Activated naive CD4-positive, alpha-beta T cell treated with anti-CD3 and anti-CD28 coated beads, Interleukin-2, amount 10 ng/mL, durations not matched to agents 7 days and 5 days (primary cell): ENCODE measurements at regions not wholly inside any gene's neighbourhood (a gene's known extent, or its start where the extent isn't known, plus 50 kb on each side); places are given as distances from the start of the nearest gene placed in this dataset.

ENCODE experiments used
- CTCF ChIA-PET: fragments of 350-600 bp; sonication (Branson Sonifier 250); formaldehyde crosslinking; loops from one replicate; lab custom pipeline; 2021; ENCODE audit warnings: antibody characterized with exemption; lab: Charles Lee
- DNase-seq: peaks from one replicate; pipeline ENCODE4 v3.0.0-alpha.2; 2020
- H3K27ac Mint-ChIP-seq: one replicate; pipeline ENCODE4 v1.8.0; 2021; ENCODE audit warnings: mild to moderate bottlenecking, moderate library complexity, mixed read lengths
- H3K27me3 Mint-ChIP-seq: one replicate; pipeline ENCODE4 v1.8.0; 2021; ENCODE audit warnings: mild to moderate bottlenecking, mixed read lengths
- H3K36me3 Mint-ChIP-seq: one replicate; pipeline ENCODE4 v1.8.0; 2021; ENCODE audit warnings: mixed read lengths
- H3K4me1 Mint-ChIP-seq: one replicate; pipeline ENCODE4 v1.8.0; 2021; ENCODE audit warnings: mixed read lengths
- H3K4me3 Mint-ChIP-seq: one replicate; pipeline ENCODE4 v1.8.0; 2021; ENCODE audit warnings: mild to moderate bottlenecking, moderate library complexity, mixed read lengths
- H3K9me3 Mint-ChIP-seq: one replicate; pipeline ENCODE4 v1.8.0; 2021; ENCODE audit warnings: mixed read lengths

- H3K4me1 Mint-ChIP-seq: no peaks in the 10 kb centered on the region
- CTCF ChIA-PET: no interaction called here
- H3K9me3 Mint-ChIP-seq: no peaks in the 10 kb centered on the region
- H3K4me3 Mint-ChIP-seq: no peak overlapping the region
- H3K27ac Mint-ChIP-seq: no peak overlapping the region
- DNase-seq: no peak
- no peaks in the 10 kb centered on the region for H3K36me3 Mint-ChIP-seq
- no peaks in the 10 kb centered on the region for H3K27me3 Mint-ChIP-seq
Measured at GRCh38 chr6:145531822-145532221, 203.5 kb downstream of the EPM2A start.

GRCh38 chr6:145532361-145532760 lies 203.0 kb downstream of the EPM2A start:
- CTCF ChIA-PET: no interaction called here
- H3K27ac Mint-ChIP-seq: no peak overlapping the region
- no peaks in the 10 kb centered on the region for H3K27me3 Mint-ChIP-seq
- no peaks in the 10 kb centered on the region for H3K36me3 Mint-ChIP-seq
- H3K4me1 Mint-ChIP-seq: no peaks in the 10 kb centered on the region
- H3K9me3 Mint-ChIP-seq: no peaks in the 10 kb centered on the region
- no peak for DNase-seq
- H3K4me3 Mint-ChIP-seq: no peak overlapping the region

- no peak overlapping the region for H3K4me3 Mint-ChIP-seq
- H3K27me3 Mint-ChIP-seq: no peaks in the 10 kb centered on the region
- no peaks in the 10 kb centered on the region for H3K36me3 Mint-ChIP-seq
- CTCF ChIA-PET: no interaction called here
- H3K4me1 Mint-ChIP-seq: no peaks in the 10 kb centered on the region
- no peak for DNase-seq
- no peaks in the 10 kb centered on the region for H3K9me3 Mint-ChIP-seq
- H3K27ac Mint-ChIP-seq: no peak overlapping the region
Measured at GRCh38 chr6:145534989-145535388, 200.3 kb downstream of the EPM2A start.

- no peaks in the 10 kb centered on the region for H3K36me3 Mint-ChIP-seq
- CTCF ChIA-PET: no interaction called here
- no peak for DNase-seq
- H3K27me3 Mint-ChIP-seq: no peaks in the 10 kb centered on the region
- H3K9me3 Mint-ChIP-seq: no peaks in the 10 kb centered on the region
- H3K4me1 Mint-ChIP-seq: no peaks in the 10 kb centered on the region
- H3K27ac Mint-ChIP-seq: no peak overlapping the region
- H3K4me3 Mint-ChIP-seq: no peak overlapping the region
Measured at GRCh38 chr6:145538989-145539388, 196.3 kb downstream of the EPM2A start.

GRCh38 chr6:145539831-145540230 lies 195.5 kb downstream of the EPM2A start:
- no peak for DNase-seq
- CTCF ChIA-PET: no interaction called here
- no peaks in the 10 kb centered on the region for H3K9me3 Mint-ChIP-seq

GRCh38 chr6:145540741-145541140 lies 194.6 kb downstream of the EPM2A start:
- Mint-ChIP-seq H3K4me3 (no peak overlapping the region), H3K4me1 (no peaks in the 10 kb centered on the region), H3K27me3 (no peaks in the 10 kb centered on the region), H3K27ac (no peak overlapping the region), H3K9me3 (no peaks in the 10 kb centered on the region), H3K36me3 (no peaks in the 10 kb centered on the region)
- no peak for DNase-seq
- CTCF ChIA-PET: no interaction called here

More at GRCh38 chr6:145539831-145540230, 195.5 kb downstream of the EPM2A start:
- Mint-ChIP-seq H3K4me1 (no peaks in the 10 kb centered on the region), H3K36me3 (no peaks in the 10 kb centered on the region), H3K27me3 (no peaks in the 10 kb centered on the region), H3K27ac (no peak overlapping the region), H3K4me3 (no peak overlapping the region)

GRCh38 chr6:145544041-145544440 lies 191.3 kb downstream of the EPM2A start:
- CTCF ChIA-PET: no interaction called here
- Mint-ChIP-seq H3K4me1 (no peaks in the 10 kb centered on the region), H3K9me3 (no peaks in the 10 kb centered on the region), H3K27me3 (no peaks in the 10 kb centered on the region), H3K4me3 (no peak overlapping the region), H3K27ac (no peak overlapping the region), H3K36me3 (no peaks in the 10 kb centered on the region)
- DNase-seq: no peak

GRCh38 chr6:145544514-145544913 lies 190.8 kb downstream of the EPM2A start:
- CTCF ChIA-PET: no interaction called here
- Mint-ChIP-seq H3K9me3 (no peaks in the 10 kb centered on the region), H3K4me1 (no peaks in the 10 kb centered on the region), H3K36me3 (no peaks in the 10 kb centered on the region), H3K27me3 (no peaks in the 10 kb centered on the region), H3K27ac (no peak overlapping the region), H3K4me3 (no peak overlapping the region)
- DNase-seq: no peak

GRCh38 chr6:145546265-145546664 lies 189.1 kb downstream of the EPM2A start:
- DNase-seq: no peak
- Mint-ChIP-seq H3K27ac (no peak overlapping the region), H3K36me3 (no peaks in the 10 kb centered on the region), H3K27me3 (no peaks in the 10 kb centered on the region), H3K4me3 (no peak overlapping the region), H3K9me3 (no peaks in the 10 kb centered on the region), H3K4me1 (no peaks in the 10 kb centered on the region)
- CTCF ChIA-PET: no interaction called here

- H3K4me3 Mint-ChIP-seq: no peak overlapping the region
- no peak overlapping the region for H3K27ac Mint-ChIP-seq
- no peaks in the 10 kb centered on the region for H3K4me1 Mint-ChIP-seq
- H3K27me3 Mint-ChIP-seq: no peaks in the 10 kb centered on the region
- H3K9me3 Mint-ChIP-seq: no peaks in the 10 kb centered on the region
- DNase-seq: no peak
- H3K36me3 Mint-ChIP-seq: no peaks in the 10 kb centered on the region
- CTCF ChIA-PET: interaction anchor here (0.6 kb wide), 1 partner anchor 302 kb away, joined by 3 read pairs; no protein-coding TSS in a partner anchor
Measured at GRCh38 chr6:145547594-145548335, 187.6 kb downstream of the EPM2A start.

- no peaks in the 10 kb centered on the region for H3K4me1 Mint-ChIP-seq
- no peak overlapping the region for H3K4me3 Mint-ChIP-seq
- no peaks in the 10 kb centered on the region for H3K36me3 Mint-ChIP-seq
- H3K27ac Mint-ChIP-seq: no peak overlapping the region
- H3K9me3 Mint-ChIP-seq: no peaks in the 10 kb centered on the region
- no peaks in the 10 kb centered on the region for H3K27me3 Mint-ChIP-seq
- no peak for DNase-seq
- CTCF ChIA-PET: no interaction called here
Measured at GRCh38 chr6:145548933-145549648, 186.2 kb downstream of the EPM2A start.

- CTCF ChIA-PET: no interaction called here
- H3K4me1 Mint-ChIP-seq: no peaks in the 10 kb centered on the region
- no peaks in the 10 kb centered on the region for H3K36me3 Mint-ChIP-seq
- H3K4me3 Mint-ChIP-seq: no peak overlapping the region
- H3K27me3 Mint-ChIP-seq: no peaks in the 10 kb centered on the region
- no peak for DNase-seq
- no peaks in the 10 kb centered on the region for H3K9me3 Mint-ChIP-seq
- no peak overlapping the region for H3K27ac Mint-ChIP-seq
Measured at GRCh38 chr6:145551164-145551563, 184.2 kb downstream of the EPM2A start.

- no peak for DNase-seq
- no peak overlapping the region for H3K4me3 Mint-ChIP-seq
- CTCF ChIA-PET: no interaction called here
- H3K27ac Mint-ChIP-seq: no peak overlapping the region
- no peaks in the 10 kb centered on the region for H3K9me3 Mint-ChIP-seq
- H3K4me1 Mint-ChIP-seq: no peaks in the 10 kb centered on the region
- H3K36me3 Mint-ChIP-seq: no peaks in the 10 kb centered on the region
- H3K27me3 Mint-ChIP-seq: no peaks in the 10 kb centered on the region
Measured at GRCh38 chr6:145555084-145555483, 180.2 kb downstream of the EPM2A start.

- no peak overlapping the region for H3K27ac Mint-ChIP-seq
- CTCF ChIA-PET: interaction anchor here (1.3 kb wide), 1 partner anchor 77 kb away, joined by 3 read pairs; no protein-coding TSS in a partner anchor
- H3K4me1 Mint-ChIP-seq: no peaks in the 10 kb centered on the region
- H3K27me3 Mint-ChIP-seq: no peaks in the 10 kb centered on the region
- H3K9me3 Mint-ChIP-seq: no peaks in the 10 kb centered on the region
- H3K4me3 Mint-ChIP-seq: no peak overlapping the region
- no peak for DNase-seq
- no peaks in the 10 kb centered on the region for H3K36me3 Mint-ChIP-seq
Measured at GRCh38 chr6:145557474-145557873, 177.8 kb downstream of the EPM2A start.

- Mint-ChIP-seq H3K4me1 (no peaks in the 10 kb centered on the region), H3K27me3 (no peaks in the 10 kb centered on the region), H3K36me3 (no peaks in the 10 kb centered on the region), H3K9me3 (no peaks in the 10 kb centered on the region), H3K4me3 (no peak overlapping the region), H3K27ac (no peak overlapping the region)
- CTCF ChIA-PET: no interaction called here
- no peak for DNase-seq
Measured at GRCh38 chr6:145559836-145560235, 175.5 kb downstream of the EPM2A start.
